Stimulated activated naive CD4-positive, alpha-beta T cell treated with Interleukin-2 at 50 U/mL for 16 hours (primary cell): ENCODE measurements at regions not wholly inside any gene's neighbourhood (a gene's known extent, or its start where the extent isn't known, plus 50 kb on each side); places are given as distances from the start of the nearest gene placed in this dataset.
"Not testable (repeated sequence)": the region's sequence is repeated elsewhere in the genome, so short reads cannot be mapped to it uniquely, and the experiment has no call there.

Source experiments
- DNase-seq: peaks from one replicate; lab custom pipeline; 2025; lab: John Stamatoyannopoulos, UW

- not testable (repeated sequence) for DNase-seq
Measured at GRCh38 chr16:29296176-29296575, 110.3 kb downstream of the NPIPB11 start.

- DNase-seq = not testable (repeated sequence)
Measured at GRCh38 chr16:29294951-29295795, 111.3 kb downstream of the NPIPB11 start.

GRCh38 chr16:29294400-29294933 lies 112.0 kb downstream of the NPIPB11 start:
- not testable (repeated sequence) for DNase-seq

- not testable (repeated sequence) for DNase-seq
Measured at GRCh38 chr16:29293545-29293944, 113.0 kb downstream of the NPIPB11 start.

- not testable (repeated sequence) for DNase-seq
Measured at GRCh38 chr16:29292952-29293471, 113.5 kb downstream of the NPIPB11 start.

- DNase-seq = not testable (repeated sequence)
Measured at GRCh38 chr16:29291329-29292271, 114.9 kb downstream of the NPIPB11 start.

- DNase-seq = peak; percentile 51
Measured at GRCh38 chr16:29290631-29291247, 115.8 kb downstream of the NPIPB11 start.

GRCh38 chr16:29289516-29290239 lies 116.8 kb downstream of the NPIPB11 start:
- not testable (repeated sequence) for DNase-seq

- DNase-seq = not testable (repeated sequence)
Measured at GRCh38 chr16:29288711-29289474, 117.6 kb downstream of the NPIPB11 start.

GRCh38 chr16:29287871-29288535 lies 118.5 kb downstream of the NPIPB11 start:
- not testable (repeated sequence) for DNase-seq

GRCh38 chr16:29287246-29287645 lies 119.3 kb downstream of the NPIPB11 start:
- not testable (repeated sequence) for DNase-seq

GRCh38 chr16:29286796-29287195 lies 119.7 kb downstream of the NPIPB11 start:
- not testable (repeated sequence) for DNase-seq

- DNase-seq = not testable (repeated sequence)
Measured at GRCh38 chr16:29286161-29286560, 120.3 kb downstream of the NPIPB11 start.

- not testable (repeated sequence) for DNase-seq
Measured at GRCh38 chr16:29285151-29285885, 121.2 kb downstream of the NPIPB11 start.

GRCh38 chr16:29284723-29285122 lies 121.8 kb downstream of the NPIPB11 start:
- DNase-seq = not testable (repeated sequence)

- not testable (repeated sequence) for DNase-seq
Measured at GRCh38 chr16:29284159-29284558, 122.4 kb downstream of the NPIPB11 start.

GRCh38 chr16:29278097-29278871 lies 128.2 kb downstream of the NPIPB11 start:
- DNase-seq = not testable (repeated sequence)

GRCh38 chr16:29276446-29276845 lies 130.1 kb downstream of the NPIPB11 start:
- not testable (repeated sequence) for DNase-seq
